Thyroid gland (tissue), 4 donors: ENCODE measurements at regions not wholly inside any gene's neighbourhood (a gene's known extent, or its start where the extent isn't known, plus 50 kb on each side); places are given as distances from the start of the nearest gene placed in this dataset.

Source experiments
- DNase-seq, 2 donors: peaks; one replicate each; pipeline ENCODE4 v3.0.0-alpha.2; 2019
- H3K27ac ChIP-seq, 3 donors: fragments of 200-600 bp; sonication (generic); 1 replicate in 2 of 3; 2 replicates in 1 of 3; pipeline ENCODE4 v1.5.1; 2016 to 2019; ENCODE audit warnings: mild to moderate bottlenecking in 1 of 3, moderate library complexity in 1 of 3
- H3K27me3 ChIP-seq: fragments of 200-600 bp; sonication (generic); one replicate; pipeline ENCODE4 v1.5.1; 2019
- H3K36me3 ChIP-seq, 2 donors: fragments of 200-600 bp; sonication (generic); one replicate each; pipeline ENCODE4 v1.5.1; 2016 to 2019
- H3K4me1 ChIP-seq, 2 donors: fragments of 200-600 bp; sonication (generic); one replicate each; pipeline ENCODE4 v1.5.1; 2017 to 2019
- H3K4me3 ChIP-seq, 3 donors: fragments of 200-600 bp; sonication (generic); replicated peaks in 1 of 3; 1 replicate in 2 of 3; 2 replicates in 1 of 3; pipeline ENCODE4 v1.5.1; 2016; ENCODE audit warnings: mild to moderate bottlenecking in 1 of 3
- H3K9me3 ChIP-seq: fragments of 200-600 bp; sonication (generic); one replicate; pipeline ENCODE4 v1.5.1; 2017
- POLR2A ChIP-seq, 2 donors: fragments of 450-650 bp; IDR thresholded peaks; one replicate each; pipeline ENCODE4 v1.6.1; 2017; ENCODE audit warnings: antibody characterized with exemption in 2 of 2, mild to moderate bottlenecking in 2 of 2, moderate library complexity in 1 of 2
- WGBS, 2 donors: methylation state at CpG; one replicate each; pipeline ENCODE4 v1.1.5; 2017; 5-methylcytosine and 5-hydroxymethylcytosine counted together
- intact Hi-C: fragments of 100-400 bp; cut with DNase I; formaldehyde crosslinking; loops from one replicate; pipeline ENCODE4 v1.15.1; 2023
- TF ChIP-seq, protein P1 (sequence below), 6 experiments: fragments of 200-600 bp in 3 of 6; fragments of 450-650 bp in 3 of 6; sonication (generic) in 3 of 6; IDR thresholded peaks; one replicate each; pipeline ENCODE4 v1.5.1; 2016 to 2019; ENCODE audit warnings: antibody characterized with exemption in 6 of 6, mild to moderate bottlenecking in 2 of 6, inconsistent platforms in 1 of 6, moderate library complexity in 1 of 6

DNA sequence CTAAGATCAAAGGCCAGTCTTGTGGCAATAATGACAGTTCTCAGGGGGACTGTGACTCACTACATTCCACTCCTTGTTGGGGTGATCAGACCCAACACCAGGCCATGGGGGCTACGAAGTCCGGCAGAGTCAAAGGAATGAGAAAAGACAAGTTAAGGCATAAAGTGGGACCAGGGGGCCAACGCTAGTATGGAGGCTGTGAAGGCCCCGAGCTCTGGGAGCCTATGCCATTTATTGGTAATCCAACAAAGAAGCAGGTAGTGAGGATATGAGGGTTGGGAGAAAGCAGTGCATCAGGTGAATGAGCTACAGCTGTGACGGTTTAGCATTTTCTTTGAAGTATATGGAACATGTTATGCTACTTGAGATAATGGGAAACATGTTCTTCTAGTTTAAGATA is 104.4 kb upstream of the C2CD4B start:
- H3K4me3 ChIP-seq = no peak overlapping the region
- H3K27me3 ChIP-seq = no peaks in the 10 kb centered on the region
- H3K9me3 ChIP-seq = no peaks in the 10 kb centered on the region
- no peak for DNase-seq
- no peaks in the 10 kb centered on the region for H3K4me1 ChIP-seq
- no peak overlapping the region for H3K27ac ChIP-seq
- no peak for TF ChIP-seq POLR2A (IDR thresholded peaks at IDR 0.05)
- TF ChIP-seq, protein P1, sequence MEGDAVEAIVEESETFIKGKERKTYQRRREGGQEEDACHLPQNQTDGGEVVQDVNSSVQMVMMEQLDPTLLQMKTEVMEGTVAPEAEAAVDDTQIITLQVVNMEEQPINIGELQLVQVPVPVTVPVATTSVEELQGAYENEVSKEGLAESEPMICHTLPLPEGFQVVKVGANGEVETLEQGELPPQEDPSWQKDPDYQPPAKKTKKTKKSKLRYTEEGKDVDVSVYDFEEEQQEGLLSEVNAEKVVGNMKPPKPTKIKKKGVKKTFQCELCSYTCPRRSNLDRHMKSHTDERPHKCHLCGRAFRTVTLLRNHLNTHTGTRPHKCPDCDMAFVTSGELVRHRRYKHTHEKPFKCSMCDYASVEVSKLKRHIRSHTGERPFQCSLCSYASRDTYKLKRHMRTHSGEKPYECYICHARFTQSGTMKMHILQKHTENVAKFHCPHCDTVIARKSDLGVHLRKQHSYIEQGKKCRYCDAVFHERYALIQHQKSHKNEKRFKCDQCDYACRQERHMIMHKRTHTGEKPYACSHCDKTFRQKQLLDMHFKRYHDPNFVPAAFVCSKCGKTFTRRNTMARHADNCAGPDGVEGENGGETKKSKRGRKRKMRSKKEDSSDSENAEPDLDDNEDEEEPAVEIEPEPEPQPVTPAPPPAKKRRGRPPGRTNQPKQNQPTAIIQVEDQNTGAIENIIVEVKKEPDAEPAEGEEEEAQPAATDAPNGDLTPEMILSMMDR (IDR thresholded peaks at IDR 0.05) = no peak
- no peaks in the 10 kb centered on the region for H3K36me3 ChIP-seq
- WGBS, 2 donors = 93 to 99% methylated on average over 5 of the region's 5 CpGs
- intact Hi-C loops = no loop called here

DNA sequence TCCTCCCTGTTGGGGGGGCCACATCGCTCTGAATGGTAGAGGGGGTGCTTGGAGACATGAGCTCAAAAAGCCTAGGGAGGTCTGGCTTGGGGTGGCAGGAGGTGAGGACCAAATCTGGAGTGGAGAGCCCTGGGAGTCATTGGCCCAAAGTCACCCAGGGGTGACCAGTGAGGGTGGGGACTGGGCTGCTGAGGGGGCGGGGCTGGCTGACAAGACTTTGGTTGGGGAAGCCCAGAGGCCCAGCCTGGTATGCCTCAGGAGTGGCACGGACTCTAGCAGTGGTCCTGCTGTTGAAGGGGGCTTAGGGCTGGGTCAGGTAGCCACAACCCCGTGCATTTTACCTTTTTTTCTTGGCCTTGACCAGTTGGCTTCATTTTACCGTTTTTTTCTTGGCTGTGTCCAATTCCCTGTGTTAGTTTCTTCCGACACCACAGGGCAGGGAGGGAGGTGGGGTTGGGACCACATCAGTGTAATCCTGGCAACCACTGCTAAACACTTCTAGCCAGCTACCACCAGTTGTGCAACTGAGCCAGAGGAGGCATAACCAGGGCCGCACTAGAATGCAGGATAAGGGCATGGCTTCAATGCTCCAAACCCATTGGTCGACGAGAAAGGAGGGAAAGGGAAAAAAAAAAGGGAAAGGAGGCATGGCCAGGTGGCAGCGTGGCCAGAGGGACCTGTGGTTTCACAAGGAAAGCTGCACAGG is 105.3 kb upstream of the C2CD4B start:
- no peak overlapping the region for H3K4me3 ChIP-seq
- no peaks in the 10 kb centered on the region for H3K36me3 ChIP-seq
- intact Hi-C loops = no loop called here
- no peaks in the 10 kb centered on the region for H3K27me3 ChIP-seq
- DNase-seq = no peak
- no peaks in the 10 kb centered on the region for H3K9me3 ChIP-seq
- H3K27ac ChIP-seq = no peak overlapping the region
- 78 to 88% methylated on average over 10 of the region's 10 CpGs for WGBS, 2 donors
- H3K4me1 ChIP-seq = no peaks in the 10 kb centered on the region
- no peak for TF ChIP-seq POLR2A (IDR thresholded peaks at IDR 0.05)
- TF ChIP-seq, protein P1 (IDR thresholded peaks at IDR 0.05) = no peak

DNA sequence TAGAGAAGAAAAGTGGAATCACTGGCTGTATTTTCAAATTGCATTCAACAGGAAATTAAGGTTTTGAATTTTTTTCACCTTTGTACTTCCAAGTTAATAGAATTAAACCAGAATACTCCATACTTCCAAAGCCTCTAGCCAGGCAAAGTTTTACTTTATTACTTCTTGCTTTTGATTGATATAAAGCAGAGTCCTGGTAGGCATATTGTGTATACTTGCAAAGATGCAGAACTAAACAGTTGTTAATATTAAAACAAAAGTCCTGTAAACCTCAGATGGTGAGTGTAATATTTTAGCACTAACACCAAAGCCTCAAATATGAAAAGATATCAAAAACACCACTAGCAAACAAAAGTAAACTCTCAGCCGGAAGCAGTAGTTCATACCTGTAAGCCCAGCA is 107.2 kb upstream of the C2CD4B start:
- no peak for DNase-seq
- TF ChIP-seq, protein P1 (IDR thresholded peaks at IDR 0.05) = no peak
- TF ChIP-seq POLR2A (IDR thresholded peaks at IDR 0.05) = no peak
- Histone ChIP-seq H3K27ac (no peak overlapping the region), H3K4me3 (no peak overlapping the region), H3K9me3 (no peaks in the 10 kb centered on the region), H3K27me3 (no peaks in the 10 kb centered on the region), H3K4me1 (no peaks in the 10 kb centered on the region), H3K36me3 (no peaks in the 10 kb centered on the region)
- intact Hi-C loops = no loop called here
- WGBS, 2 donors = 100% methylated on average over 1 of the region's 1 CpG

- no peaks in the 10 kb centered on the region for H3K36me3 ChIP-seq
- no peak for DNase-seq
- H3K27ac ChIP-seq = no peak overlapping the region
- 89 to 91% methylated on average over 7 of the region's 7 CpGs for WGBS, 2 donors
- TF ChIP-seq, protein P1 (IDR thresholded peaks at IDR 0.05) = no peak
- no peak for TF ChIP-seq POLR2A (IDR thresholded peaks at IDR 0.05)
- no peak overlapping the region for H3K4me3 ChIP-seq
- no peaks in the 10 kb centered on the region for H3K9me3 ChIP-seq
- H3K4me1 ChIP-seq = no peaks in the 10 kb centered on the region
- no peaks in the 10 kb centered on the region for H3K27me3 ChIP-seq
- intact Hi-C loops = no loop called here
Measured at GRCh38 chr15:62275831-62276230, 110.7 kb upstream of the C2CD4B start.

GRCh38 chr15:62277816-62278394 is 112.8 kb upstream of the C2CD4B start:
- WGBS, 2 donors = 73 to 78% methylated on average over 2 of the region's 2 CpGs
- TF ChIP-seq, protein P1 (IDR thresholded peaks at IDR 0.05) = peak in 3 of 6 experiments; percentile 25 to 43 (median 37)
- TF ChIP-seq POLR2A (IDR thresholded peaks at IDR 0.05) = no peak
- intact Hi-C loops = no loop called here

More at GRCh38 chr15:62277816-62278394, 112.8 kb upstream of the C2CD4B start:
- no peak overlapping the region for H3K4me3 ChIP-seq
- no peak overlapping the region for H3K27ac ChIP-seq
- peak in 1 of 2 donors; percentile 30 for DNase-seq
- no peaks in the 10 kb centered on the region for H3K9me3 ChIP-seq
- no peaks in the 10 kb centered on the region for H3K27me3 ChIP-seq
- H3K4me1 ChIP-seq = no peaks in the 10 kb centered on the region
- H3K36me3 ChIP-seq = no peaks in the 10 kb centered on the region
